Stimulated activated CD8-positive, alpha-beta memory T cell treated with anti-CD3 and anti-CD28 coated beads, Interleukin-15, amount 100 ng/mL, for 1 hour (primary cell): ENCODE measurements at regions not wholly inside any gene's neighbourhood (a gene's known extent, or its start where the extent isn't known, plus 50 kb on each side); places are given as distances from the start of the nearest gene placed in this dataset.
"Not testable (repeated sequence)": the region's sequence is repeated elsewhere in the genome, so short reads cannot be mapped to it uniquely, and the experiment has no call there.

Experiments used
- DNase-seq: peaks from one replicate; pipeline ENCODE4 v3.0.0-alpha.2; 2020; ENCODE audit warnings: low read depth

GRCh38 chr5:126234563-126235195, 188.5 kb upstream of the GRAMD2B start:
- no peak for DNase-seq

GRCh38 chr5:126235628-126236027, 187.6 kb upstream of the GRAMD2B start:
- no peak for DNase-seq

DNA sequence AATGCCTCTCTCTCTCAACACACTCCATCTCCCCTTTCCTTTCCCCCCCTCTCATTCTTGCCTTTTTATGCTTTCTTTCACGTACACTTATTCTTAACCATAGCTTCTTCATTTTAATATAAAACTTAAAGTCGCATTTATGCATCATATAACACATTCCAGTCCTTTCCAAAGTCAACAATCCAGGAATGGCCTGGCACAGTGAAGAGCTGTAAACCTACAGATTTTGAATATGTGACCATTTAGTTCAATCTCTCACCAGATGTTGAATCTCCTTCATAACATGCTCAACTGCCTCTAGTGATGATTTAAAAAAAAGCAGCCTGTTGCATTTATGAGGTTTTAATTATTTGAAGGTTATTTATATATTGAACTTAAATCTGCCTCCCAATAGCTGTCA, 186.2 kb upstream of the GRAMD2B start:
- DNase-seq: no peak

GRCh38 chr5:126248611-126249010, 174.6 kb upstream of the GRAMD2B start:
- DNase-seq: no peak

DNA sequence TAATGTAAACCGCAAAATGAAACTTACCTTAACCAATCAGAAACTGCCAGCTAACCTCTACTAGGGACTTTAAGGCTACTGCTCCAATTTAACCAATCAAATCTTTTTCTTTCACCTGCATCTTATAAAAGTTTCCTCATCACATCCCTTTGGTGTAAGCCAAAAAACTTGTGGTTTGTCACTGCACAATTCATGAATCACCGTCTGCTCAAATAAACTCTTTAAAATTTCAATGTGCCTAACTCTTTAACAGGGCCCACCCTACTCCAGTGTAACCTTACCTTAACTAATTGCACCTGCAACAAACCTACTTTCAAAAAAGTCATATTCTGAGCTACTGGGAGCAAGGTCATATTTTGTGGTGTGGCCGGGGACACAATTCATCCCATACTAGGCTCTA, 172.2 kb upstream of the GRAMD2B start:
- no peak for DNase-seq

- no peak for DNase-seq
Observed at GRCh38 chr5:126253406-126253805, 169.8 kb upstream of the GRAMD2B start.

DNA sequence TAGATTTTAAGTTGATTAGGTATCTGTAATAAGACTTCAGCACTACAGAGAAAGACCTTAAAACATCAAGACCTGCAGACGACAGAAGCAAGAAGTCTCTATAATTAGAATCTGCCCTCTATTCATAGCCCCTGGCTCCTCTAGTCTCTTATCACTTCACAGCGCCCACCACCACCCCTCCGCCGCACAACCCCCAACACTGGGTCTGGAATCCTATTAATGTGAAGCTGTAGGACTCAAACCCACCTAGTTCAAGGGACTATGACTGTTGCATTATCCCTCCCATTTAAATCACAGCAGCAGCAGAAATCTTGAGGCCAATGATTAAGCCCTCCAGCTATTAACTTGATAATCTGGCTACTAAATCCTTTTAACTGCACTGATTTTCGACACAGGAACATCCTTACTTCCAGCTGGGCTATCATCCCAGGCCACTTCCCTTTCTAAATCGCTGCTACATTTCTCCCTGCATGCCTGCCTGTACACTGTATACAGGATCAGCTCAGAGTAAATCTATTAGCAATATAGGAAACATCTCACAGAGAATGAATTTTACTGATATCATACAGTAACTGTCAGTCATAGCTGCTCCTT, 159.5 kb upstream of the GRAMD2B start:
- no peak for DNase-seq

DNA sequence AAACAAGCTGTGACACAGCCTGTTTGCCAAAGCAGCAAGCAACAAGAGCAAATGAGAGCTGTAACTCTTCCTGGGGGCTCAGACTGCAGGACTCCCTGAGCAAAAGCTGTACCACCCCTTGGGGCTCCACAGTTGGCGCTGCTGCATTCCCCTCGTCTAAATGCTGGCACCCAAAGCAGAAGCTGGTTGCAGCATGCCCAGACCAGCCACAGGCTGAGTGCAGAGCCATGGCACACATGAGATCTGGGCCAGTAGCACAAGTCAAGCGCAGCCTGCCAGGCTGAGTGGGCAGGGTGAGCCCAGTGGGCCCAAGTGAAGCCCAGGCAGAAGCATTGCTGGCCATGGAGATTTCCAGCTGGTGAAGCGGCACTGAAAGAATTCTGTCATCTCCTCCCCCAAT, 157.3 kb upstream of the GRAMD2B start:
- DNase-seq: no peak

GRCh38 chr5:126267438-126267837, 155.8 kb upstream of the GRAMD2B start:
- no peak for DNase-seq

DNA sequence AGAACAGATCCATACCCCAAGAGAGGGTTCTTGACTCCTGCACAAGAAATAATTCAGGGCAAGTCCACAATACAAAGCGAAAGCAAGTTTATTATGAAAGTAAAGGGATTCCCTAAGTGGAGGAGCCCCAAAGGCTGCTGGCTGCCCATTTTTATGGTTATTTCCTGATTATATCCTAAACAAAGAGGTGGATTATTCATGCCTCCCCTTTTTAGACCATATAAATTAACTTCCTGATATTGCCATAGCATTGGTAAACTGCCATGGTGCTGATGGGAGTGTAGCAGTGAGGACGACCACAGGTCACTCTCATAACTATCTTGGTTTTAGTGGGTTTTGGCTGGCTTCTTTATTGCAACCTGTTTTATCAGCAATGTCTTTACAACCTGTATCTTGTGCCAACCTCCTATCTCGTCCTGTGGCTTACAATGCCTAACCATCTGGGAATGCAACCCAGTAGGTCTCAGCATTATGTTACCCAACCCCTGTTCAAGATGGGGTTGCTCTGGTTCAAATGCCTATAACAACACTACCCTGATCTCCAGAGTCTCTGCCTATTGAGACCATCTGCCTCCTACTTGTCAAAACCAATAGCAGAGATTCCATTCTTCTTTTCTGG, 154.4 kb upstream of the GRAMD2B start:
- no peak for DNase-seq

GRCh38 chr5:126269511-126269910, 153.7 kb upstream of the GRAMD2B start:
- DNase-seq: no peak

- DNase-seq: no peak
Observed at GRCh38 chr5:126271141-126271540, 152.1 kb upstream of the GRAMD2B start.

DNA sequence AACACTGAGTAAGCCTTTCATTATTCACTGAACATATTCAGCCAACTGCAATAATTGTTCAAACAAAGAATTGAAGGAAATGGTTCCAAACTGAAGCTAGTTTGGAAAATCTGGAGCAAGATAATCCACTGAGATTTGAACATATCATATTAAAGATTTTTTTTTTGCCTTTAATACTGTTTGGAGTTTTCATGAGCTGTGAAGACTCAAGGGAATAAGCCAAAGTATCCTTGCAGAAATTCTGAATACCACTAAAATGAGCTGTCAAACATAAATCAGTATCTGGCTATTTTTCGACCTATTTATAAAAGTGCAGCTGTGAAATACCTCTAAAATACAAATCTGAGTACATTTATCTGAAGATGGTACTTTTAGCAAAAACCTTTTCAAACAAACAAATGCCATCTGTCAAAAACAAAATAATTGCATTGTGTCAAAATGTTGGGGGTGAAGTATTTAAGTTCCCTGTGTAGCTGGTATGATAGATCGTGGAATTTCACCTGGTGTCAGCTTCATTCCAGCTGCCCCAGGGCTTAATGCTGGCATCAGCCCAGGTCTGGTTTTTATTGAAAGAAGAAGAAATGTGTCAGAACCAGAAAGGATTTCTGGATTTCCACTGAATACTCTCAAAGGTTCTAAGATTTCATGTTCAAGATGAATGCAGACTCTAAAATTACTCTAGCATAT, 149.0 kb upstream of the GRAMD2B start:
- no peak for DNase-seq

GRCh38 chr5:126274763-126275125, 148.5 kb upstream of the GRAMD2B start:
- DNase-seq: no peak

GRCh38 chr5:126277762-126278161, 145.4 kb upstream of the GRAMD2B start:
- DNase-seq: no peak

- no peak for DNase-seq
Observed at GRCh38 chr5:126280343-126280742, 142.9 kb upstream of the GRAMD2B start.

- DNase-seq: no peak
Observed at GRCh38 chr5:126280846-126281245, 142.4 kb upstream of the GRAMD2B start.

DNA sequence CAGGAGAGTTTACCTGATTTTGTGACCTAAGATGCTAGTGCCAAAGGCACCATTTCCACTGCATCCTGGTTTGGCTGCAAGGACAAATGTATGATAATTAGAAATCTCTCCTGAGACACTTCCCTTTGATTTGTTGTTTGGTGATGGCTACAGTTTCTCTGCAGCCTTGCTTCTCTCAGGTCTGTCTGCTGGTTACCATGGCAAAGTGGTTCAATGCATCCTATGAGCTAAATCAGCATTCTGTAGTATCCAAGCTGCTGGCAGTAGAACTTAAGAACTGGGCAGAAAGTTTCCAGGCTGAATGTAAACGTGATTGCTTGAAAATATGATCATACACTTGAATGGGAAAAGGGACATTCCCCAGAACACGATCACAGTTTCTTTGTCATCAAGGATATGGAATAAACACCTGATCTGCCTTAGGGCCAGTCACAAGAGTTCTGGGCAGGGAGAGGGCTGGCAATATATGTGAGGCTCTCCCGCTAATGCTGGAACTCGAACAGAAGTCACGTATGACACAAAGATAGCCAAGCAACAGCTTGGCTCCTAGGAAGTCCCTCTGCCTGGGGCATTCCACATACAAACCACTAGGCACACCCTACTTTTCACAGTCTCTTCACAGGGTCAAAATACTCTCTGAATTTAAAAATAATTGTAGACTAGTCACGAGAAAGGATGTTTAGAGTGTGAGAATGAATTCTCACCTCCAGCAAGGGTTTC, 138.1 kb upstream of the GRAMD2B start:
- DNase-seq: no peak

GRCh38 chr5:126296121-126296520, 127.1 kb upstream of the GRAMD2B start:
- not testable (repeated sequence) for DNase-seq

- DNase-seq: no peak
Observed at GRCh38 chr5:126300293-126300692, 122.9 kb upstream of the GRAMD2B start.

DNA sequence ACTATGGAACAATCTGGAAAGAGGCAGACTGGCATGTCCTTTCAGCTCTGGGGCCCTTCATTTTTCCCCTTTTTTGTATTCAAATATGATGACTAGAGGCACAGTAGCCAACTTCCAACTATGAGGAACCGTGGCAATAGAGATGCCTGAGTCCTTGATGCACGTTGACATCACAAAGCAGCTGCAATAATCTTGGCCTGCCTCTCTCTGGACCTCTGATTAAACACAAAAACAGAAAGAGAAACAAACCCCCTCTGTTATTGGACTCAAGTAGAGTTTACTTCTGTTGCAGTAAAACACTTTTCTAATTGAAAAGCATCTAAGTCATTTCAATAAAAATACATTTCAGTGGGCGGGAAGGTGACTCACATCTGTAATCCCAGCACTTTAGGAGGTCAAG, 122.2 kb upstream of the GRAMD2B start:
- DNase-seq: no peak

DNA sequence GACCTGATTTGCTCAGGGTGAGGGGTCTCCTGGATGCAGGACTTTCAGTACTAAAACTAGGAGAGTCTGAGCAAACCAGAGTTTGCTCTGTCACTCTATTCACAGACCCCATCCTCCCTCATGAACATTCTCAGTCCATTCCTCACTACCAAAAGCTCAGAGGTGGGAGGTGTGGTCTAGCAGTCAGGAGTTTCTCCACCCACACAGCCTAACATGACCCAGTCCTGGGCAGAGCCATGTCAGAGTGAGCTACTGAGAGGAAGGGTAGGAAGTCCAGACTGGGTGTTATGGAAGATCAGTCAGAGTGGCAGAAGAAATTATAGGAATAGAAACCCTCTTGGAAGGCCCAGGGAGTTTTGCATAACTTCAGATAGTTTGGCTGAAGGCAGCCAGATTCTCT, 113.3 kb upstream of the GRAMD2B start:
- no peak for DNase-seq

- DNase-seq: no peak
Observed at GRCh38 chr5:126311766-126312165, 111.4 kb upstream of the GRAMD2B start.
